Stimulated activated CD4-positive, alpha-beta T cell treated with anti-CD3 and anti-CD28 coated beads, Interleukin-1b, Interleukin-23, amount 100 ng/mL, for 48 hours (primary cell): ENCODE measurements at regions not wholly inside any gene's neighbourhood (a gene's known extent, or its start where the extent isn't known, plus 50 kb on each side); places are given as distances from the start of the nearest gene placed in this dataset.

ENCODE experiments used
- DNase-seq: peaks from one replicate; pipeline ENCODE4 v3.0.0-alpha.2; 2020

- DNase-seq: no peak
Observed at GRCh38 chr14:53896726-53897125, 59.9 kb downstream of the BMP4 start.

GRCh38 chr14:53894456-53894855 lies 62.2 kb downstream of the BMP4 start:
- no peak for DNase-seq

DNA sequence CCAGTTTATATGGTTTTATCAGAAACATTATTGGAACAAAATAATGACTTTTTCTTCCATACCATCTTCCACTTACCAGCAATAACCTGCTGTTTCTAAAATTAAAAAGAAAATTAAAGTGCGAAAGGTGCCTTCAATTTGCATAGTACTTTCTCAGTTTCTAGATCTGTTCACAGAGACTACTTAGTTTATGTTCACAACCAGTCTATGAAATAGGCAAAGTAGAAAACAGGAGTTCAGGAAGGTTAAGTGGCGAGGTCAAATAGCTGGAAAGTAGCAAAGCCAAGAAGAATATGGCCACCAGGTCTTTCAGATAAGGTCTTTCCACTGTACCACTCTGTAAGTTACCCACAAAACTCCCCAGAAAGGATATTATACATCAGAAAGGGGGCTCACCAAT lies 63.3 kb downstream of the BMP4 start:
- DNase-seq: no peak

DNA sequence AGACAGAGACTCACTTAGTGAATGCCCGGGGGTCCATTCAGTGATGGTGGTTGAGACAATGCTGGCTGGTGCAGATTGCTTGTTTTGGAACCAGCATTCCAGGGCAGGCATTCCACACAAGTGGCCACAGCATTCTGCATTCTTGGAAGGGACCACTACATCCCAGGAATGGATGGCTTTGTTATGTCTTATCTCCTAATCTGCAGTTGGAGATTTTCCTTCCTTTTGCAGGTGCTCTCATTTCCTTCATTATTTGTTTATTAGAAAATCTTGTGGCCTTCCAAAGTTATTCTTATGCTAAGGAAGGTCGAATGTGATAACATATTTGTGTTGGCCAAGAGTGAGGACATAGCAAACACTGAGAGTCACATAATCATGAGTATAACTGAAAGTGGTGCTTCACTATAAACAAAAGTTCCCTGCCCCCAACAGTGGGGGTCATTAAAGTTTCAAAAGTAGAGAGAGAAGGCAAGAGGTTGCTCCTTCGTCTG lies 66.0 kb downstream of the BMP4 start:
- no peak for DNase-seq

DNA sequence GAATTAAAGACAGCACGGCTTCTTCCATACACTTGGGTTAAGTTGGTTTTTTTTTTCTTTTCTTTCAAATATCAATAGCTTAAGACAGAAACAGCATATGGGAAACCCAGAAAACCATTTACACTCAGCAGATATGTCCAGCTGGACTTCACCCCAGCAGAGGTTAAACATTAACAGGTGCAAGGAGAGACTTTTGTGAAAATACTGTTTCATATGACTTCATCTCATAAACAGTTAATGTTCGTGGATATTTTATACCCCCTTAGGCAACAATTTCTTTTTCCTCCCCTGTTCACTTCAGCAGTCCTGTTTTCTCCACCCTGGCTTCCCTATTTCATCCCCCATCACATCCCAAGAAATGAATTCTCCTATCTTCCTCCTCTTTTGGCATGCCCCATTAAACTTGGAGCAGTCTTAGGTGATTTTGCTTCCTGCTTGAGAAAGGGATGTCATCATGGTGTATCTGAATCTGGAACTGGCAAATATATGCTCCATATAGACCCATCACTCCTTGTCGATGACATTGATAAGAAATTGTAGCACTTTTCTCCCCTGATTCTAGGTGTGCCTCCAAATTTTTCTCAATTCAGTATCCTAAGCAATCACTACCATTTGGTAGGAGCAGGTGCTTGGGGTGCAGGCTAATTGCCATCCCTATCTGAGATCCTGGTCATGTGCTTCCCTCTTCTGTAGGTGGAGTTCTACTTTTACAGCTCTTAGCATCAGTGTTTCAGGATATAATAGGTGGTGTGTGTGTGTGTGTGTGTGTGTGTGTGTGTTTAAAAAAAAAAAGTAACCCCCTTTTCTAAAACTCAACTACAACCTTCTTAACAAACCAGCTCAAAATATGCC lies 67.9 kb downstream of the BMP4 start:
- DNase-seq: no peak

DNA sequence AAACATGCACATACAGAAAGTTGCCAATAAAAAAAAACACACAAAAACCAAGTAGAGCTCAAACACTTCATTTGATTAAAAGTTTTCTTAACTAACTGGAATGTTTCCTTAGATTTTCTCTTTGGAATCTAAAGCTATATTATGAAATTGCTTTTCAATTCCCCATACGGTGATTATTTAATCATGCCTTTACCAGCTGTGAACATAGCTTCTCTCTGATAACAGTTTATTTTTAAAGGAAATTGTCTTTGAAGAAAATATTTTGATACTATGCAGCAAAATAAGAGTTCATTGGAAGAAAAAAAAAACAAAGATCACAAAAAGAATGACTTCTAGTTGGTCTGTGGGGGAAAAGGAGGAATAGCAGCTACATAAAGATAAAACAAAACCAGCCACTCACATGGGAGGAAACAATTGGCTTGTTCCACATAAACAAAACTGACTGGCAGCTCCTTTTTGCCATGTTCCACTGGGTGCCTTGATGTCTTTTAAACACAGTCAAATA lies 71.4 kb downstream of the BMP4 start:
- DNase-seq: no peak

DNA sequence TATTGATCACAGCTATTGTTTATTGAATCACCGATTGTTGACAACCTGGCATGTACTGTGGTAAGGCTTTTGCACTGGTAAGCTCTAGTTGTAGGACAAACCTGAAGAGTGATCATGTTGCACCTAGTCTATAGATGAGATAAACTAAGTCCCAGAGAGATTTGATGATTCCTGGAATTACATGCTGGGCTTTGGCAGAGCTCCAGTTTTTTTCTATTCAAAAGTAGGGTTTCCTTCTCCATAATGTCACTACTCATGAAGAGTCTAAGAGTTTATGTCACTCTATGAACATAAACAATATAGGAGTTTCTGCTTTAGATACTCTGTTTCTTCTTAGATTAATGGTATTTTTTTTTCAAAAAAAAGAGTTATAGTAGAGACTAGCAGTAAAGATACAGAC lies 72.0 kb downstream of the BMP4 start:
- DNase-seq: no peak

- DNase-seq: no peak
Observed at GRCh38 chr14:53883739-53884138, 72.9 kb downstream of the BMP4 start.

GRCh38 chr14:53882684-53883083 lies 73.9 kb downstream of the BMP4 start:
- DNase-seq: no peak

- DNase-seq: no peak
Observed at GRCh38 chr14:53881921-53882320, 74.7 kb downstream of the BMP4 start.

DNA sequence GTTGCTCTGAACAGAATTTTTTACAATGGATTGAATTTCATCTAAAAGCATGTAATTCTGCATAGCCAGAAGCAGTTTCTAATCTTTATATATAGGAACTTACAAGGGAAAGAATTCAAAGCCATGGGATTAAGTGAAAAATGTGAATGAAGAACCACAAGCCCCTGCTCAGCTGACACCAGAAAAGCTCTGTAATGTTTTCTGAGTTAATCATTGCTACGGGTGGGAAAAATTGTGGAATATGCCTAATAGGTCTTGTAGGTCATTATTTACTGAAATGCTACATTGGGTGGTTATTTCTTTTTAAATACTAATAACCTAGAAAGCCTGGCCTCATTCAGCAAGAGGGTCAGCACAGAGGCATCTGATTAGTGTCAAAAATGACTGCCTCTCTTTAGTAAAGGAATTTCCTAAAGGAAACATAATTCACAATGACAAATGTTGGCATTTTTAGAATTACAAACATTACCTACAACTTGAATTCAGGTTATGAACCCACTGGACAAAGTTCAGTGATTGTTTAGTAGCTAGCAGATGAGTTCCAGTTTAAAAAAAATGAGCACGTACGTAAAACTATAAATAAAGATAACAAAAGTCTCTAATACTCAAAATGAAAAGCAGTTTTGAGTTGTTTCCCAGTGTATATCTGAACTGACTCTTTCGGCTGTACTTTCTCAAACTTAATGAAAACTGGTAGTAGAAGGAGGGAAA lies 75.3 kb downstream of the BMP4 start:
- DNase-seq: no peak

GRCh38 chr14:53880761-53881160 lies 75.9 kb downstream of the BMP4 start:
- DNase-seq: no peak

DNA sequence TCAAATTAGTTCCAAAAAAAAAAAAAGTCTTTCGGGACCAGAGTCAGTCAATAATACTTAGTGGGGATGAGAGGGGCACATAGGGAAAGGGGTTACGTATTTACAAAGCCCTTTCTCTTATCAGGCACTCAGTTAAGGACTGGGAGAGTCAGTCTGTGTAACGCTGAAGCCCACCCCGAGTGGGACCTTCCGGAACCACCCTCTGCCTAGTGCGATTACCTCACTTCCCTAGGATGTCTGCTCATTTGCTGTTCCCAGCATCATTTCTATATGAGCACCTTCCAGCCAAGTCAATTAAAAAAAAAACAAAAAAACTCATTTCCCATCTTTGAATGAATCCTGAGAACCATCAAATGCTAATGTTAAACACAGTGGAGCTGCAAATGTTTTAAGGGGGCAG lies 76.9 kb downstream of the BMP4 start:
- no peak for DNase-seq

DNA sequence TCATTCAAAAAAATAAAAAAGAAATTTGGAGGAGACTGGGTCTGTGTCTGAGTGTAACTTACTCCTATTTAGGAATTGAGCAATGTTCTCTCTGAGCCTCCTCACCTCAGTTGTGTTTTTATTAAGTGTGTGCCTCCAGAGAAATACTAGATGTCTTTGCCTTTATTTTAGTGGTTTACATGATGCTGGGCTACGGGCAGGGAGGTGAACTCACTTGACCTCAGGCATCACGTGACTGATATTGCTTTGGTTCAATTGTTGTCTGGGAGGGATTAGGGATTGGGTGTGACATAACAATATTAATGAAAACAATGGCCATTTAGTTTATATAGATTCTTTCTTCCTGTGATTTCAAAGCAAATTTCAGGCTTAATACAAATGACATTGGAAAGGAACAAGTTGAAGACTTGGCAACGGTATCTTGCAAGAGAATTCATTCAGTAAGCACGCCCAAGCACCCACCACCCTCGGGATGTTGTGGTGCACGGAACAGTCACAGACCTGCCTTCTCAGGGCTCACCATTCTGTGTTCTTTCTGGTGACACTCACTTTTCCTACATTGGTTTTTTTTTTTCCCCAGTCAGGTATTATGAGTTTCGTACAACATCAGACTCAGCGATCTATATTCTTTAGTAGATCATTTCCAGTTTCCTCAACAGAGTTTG lies 77.5 kb downstream of the BMP4 start:
- no peak for DNase-seq

GRCh38 chr14:53875324-53875897 lies 81.2 kb downstream of the BMP4 start:
- DNase-seq: no peak

GRCh38 chr14:53874704-53875103 lies 81.9 kb downstream of the BMP4 start:
- DNase-seq: no peak

DNA sequence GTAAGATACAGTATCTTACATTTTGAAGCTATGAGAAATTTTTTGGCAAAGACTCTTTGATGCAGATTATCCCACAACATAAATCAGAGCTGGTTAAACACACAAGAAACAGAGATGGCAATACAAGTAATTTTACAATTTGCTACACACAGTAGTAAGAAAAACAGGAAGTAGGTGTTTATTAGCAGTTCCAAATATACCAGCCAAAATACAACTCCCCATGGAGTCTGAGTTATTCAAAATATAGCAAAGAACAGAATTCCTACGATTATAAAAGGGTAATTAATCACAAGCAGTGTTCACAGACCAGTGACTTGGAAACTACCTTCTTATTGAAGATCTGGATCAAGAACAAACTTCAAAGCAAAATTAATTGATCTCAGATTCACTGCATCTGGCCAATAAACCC lies 83.9 kb downstream of the BMP4 start:
- DNase-seq: no peak

DNA sequence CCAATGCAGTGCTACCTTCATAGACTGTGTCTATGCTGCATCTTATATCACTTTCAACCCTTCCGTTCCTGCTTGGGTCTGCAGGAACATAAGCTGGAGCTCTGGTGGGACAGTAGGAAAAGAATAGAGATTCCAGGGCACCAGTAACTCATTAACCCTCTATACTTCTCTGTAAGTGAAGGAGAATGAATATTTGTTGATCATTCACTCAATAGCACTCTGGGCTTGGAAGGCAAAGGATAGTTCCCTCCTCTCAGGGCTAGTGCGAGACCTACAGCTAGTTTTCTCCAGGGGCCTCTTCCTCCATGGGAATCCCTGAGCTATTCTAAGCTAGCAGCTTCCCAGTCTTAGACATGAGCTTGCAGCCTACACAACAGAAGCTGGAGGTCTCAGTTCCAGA lies 84.7 kb downstream of the BMP4 start:
- no peak for DNase-seq

GRCh38 chr14:53871011-53871410 lies 85.6 kb downstream of the BMP4 start:
- DNase-seq: no peak

GRCh38 chr14:53865711-53866110 lies 90.9 kb downstream of the BMP4 start:
- no peak for DNase-seq

DNA sequence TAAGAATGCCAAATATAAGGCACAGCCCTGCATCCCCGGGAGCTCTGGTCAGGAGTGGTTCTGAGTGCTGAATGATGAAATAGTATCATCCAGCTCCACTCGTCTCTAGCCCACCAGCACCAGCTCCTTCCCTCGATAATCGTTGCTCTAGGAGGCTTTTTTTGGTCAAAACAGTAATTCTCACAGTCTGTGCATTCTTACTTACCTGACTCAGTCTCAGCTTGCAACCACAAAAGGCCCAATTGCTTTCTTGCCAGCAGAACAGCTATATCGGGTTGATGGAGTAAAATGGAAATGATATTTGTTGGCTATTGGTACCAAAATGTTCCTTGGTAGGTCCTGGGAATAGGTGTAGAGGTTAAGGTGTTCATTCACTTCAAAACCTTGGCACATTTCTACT lies 94.8 kb downstream of the BMP4 start:
- DNase-seq: no peak

DNA sequence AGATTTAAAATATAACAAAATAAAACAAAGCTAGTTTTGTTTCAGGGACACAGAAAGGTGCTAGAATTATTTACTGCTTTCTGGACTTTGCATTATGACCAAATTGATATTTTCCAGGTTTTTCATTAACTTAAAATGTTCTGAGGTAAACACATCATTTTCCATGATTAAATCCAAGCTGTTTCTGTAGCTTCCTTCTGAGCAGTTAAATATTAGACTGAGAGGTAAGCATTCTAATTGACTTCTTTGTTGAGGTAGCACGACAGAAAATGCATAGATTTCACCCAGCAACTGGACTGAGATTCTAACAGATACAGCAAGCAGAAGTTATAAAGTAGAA lies 98.3 kb downstream of the BMP4 start:
- DNase-seq: no peak

DNA sequence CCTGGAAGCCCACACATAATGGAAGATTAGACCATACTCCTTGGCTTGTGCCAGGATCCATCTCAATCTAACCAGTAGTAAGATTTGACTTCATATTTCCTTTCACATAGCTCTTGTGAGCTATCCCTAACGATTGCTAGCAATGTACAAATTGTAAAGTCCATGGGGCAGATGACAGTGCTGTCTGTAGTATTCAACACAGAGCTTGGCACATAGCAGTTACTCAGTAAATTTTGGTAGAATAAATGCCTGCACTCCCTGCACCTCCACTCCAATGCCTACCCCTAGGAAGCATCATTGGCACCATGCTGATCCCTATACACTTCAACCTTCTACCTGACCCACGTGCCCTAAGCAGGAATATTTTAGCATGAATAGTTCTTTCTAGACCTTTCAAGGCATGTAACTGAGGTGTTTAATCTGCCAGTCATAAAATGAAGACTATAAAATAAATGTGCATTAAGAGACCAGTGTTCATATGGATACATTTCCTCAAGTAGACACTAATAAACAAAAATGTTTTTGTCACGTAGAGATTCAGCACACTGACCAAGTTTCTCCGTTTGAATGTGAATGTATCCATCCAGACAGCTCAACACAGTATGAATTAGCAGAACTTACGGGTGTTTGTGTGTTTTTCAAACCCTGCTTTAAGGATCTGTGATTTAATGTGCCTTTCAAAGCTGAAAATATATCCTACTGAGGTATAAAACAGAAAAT lies 98.8 kb downstream of the BMP4 start:
- DNase-seq: no peak
